Calu3 (cell line): ENCODE measurements at regions not wholly inside any gene's neighbourhood (a gene's known extent, or its start where the extent isn't known, plus 50 kb on each side); places are given as distances from the start of the nearest gene placed in this dataset.

Experiments
- BruUV-seq: library from RNA; stranded (reverse); fragments of 400-500 nt; replicated peaks from 2 replicates; lab custom pipeline; 2021; lab: Mats Ljungman, UMichigan
- CTCF ChIA-PET: fragments of 300-600 bp; sonication (Branson Sonifier 250); formaldehyde crosslinking; loops from one replicate; lab custom pipeline; 2022; ENCODE audit warnings: antibody characterized with exemption; lab: Charles Lee
- DNase-seq: peaks from one replicate; pipeline ENCODE4 v3.0.0; 2022
- H3K27ac Mint-ChIP-seq: one replicate; pipeline ENCODE4 v1.8.0; 2022; ENCODE audit warnings: mixed read lengths; ENCODE audit not compliant: unreplicated experiment
- H3K27me3 Mint-ChIP-seq: one replicate; pipeline ENCODE4 v1.8.0; 2022; ENCODE audit warnings: mixed read lengths; ENCODE audit not compliant: unreplicated experiment
- H3K36me3 Mint-ChIP-seq: one replicate; pipeline ENCODE4 v1.8.0; 2022; ENCODE audit warnings: mild to moderate bottlenecking, moderate library complexity, mixed read lengths; ENCODE audit not compliant: insufficient read depth, unreplicated experiment
- H3K4me1 Mint-ChIP-seq: one replicate; pipeline ENCODE4 v1.8.0; 2022; ENCODE audit warnings: mild to moderate bottlenecking, low read depth, mixed read lengths; ENCODE audit not compliant: unreplicated experiment
- H3K4me3 Mint-ChIP-seq: one replicate; pipeline ENCODE4 v1.8.0; 2022; ENCODE audit warnings: mild to moderate bottlenecking, low read depth, moderate library complexity, mixed read lengths; ENCODE audit not compliant: unreplicated experiment
- H3K9me3 Mint-ChIP-seq: one replicate; pipeline ENCODE4 v1.8.0; 2022; ENCODE audit warnings: low read depth, mixed read lengths; ENCODE audit not compliant: unreplicated experiment
- CTCF ChIP-seq: fragments of 200-600 bp; IDR thresholded peaks from one replicate; pipeline ENCODE4 v1.8.0; 2022; ENCODE audit warnings: antibody characterized with exemption; ENCODE audit not compliant: unreplicated experiment
- intact Hi-C: fragments of 100-400 bp; cut with micrococcal nuclease; formaldehyde crosslinking; loops from one replicate; pipeline ENCODE4 v1.10.0; 2022; ENCODE audit not compliant: unreplicated experiment

GRCh38 chr1:234675572-234675971, 65.6 kb upstream of the IRF2BP2 start:
- no peak for TF ChIP-seq CTCF
- H3K4me1 Mint-ChIP-seq, result peaks cover 21% of the 10 kb centered on the region
- no peak overlapping the region for H3K27ac Mint-ChIP-seq
- intact Hi-C loops, result no loop called here
- no peaks in the 10 kb centered on the region for H3K27me3 Mint-ChIP-seq
- H3K36me3 Mint-ChIP-seq, result no peaks in the 10 kb centered on the region
- peak overlapping the region; percentile 59 for H3K4me3 Mint-ChIP-seq
- no peaks in the 10 kb centered on the region for H3K9me3 Mint-ChIP-seq
- CTCF ChIA-PET, result no interaction called here
- DNase-seq, result no peak
- BruUV-seq, result no TSS peak

- intact Hi-C loops, result no loop called here
- TF ChIP-seq CTCF, result no peak
- no peaks in the 10 kb centered on the region for H3K36me3 Mint-ChIP-seq
- CTCF ChIA-PET, result no interaction called here
- no peak for DNase-seq
- no peak overlapping the region for H3K27ac Mint-ChIP-seq
- H3K4me3 Mint-ChIP-seq, result no peak overlapping the region
- peaks cover 27% of the 10 kb centered on the region for H3K4me1 Mint-ChIP-seq
- no TSS peak for BruUV-seq
- no peaks in the 10 kb centered on the region for H3K27me3 Mint-ChIP-seq
- H3K9me3 Mint-ChIP-seq, result no peaks in the 10 kb centered on the region
These were observed 65.0 kb upstream of the IRF2BP2 start for GRCh38 chr1:234675006-234675405.

- no peak overlapping the region for H3K4me3 Mint-ChIP-seq
- no peak overlapping the region for H3K27ac Mint-ChIP-seq
- BruUV-seq, result no TSS peak
- no peaks in the 10 kb centered on the region for H3K36me3 Mint-ChIP-seq
- no peak for DNase-seq
- H3K27me3 Mint-ChIP-seq, result no peaks in the 10 kb centered on the region
- TF ChIP-seq CTCF, result no peak
- CTCF ChIA-PET, result no interaction called here
- H3K9me3 Mint-ChIP-seq, result no peaks in the 10 kb centered on the region
- intact Hi-C loops, result no loop called here
- peaks cover 30% of the 10 kb centered on the region for H3K4me1 Mint-ChIP-seq
These were observed 64.3 kb upstream of the IRF2BP2 start for GRCh38 chr1:234674218-234674815.

- H3K27me3 Mint-ChIP-seq, result no peaks in the 10 kb centered on the region
- H3K27ac Mint-ChIP-seq, result no peak overlapping the region
- intact Hi-C loops, result no loop called here
- no peak overlapping the region for H3K4me3 Mint-ChIP-seq
- CTCF ChIA-PET, result interaction anchor here (1.5 kb wide), 1 partner anchor 15 kb away, joined by 6 read pairs; no protein-coding TSS in a partner anchor
- DNase-seq, result no peak
- H3K9me3 Mint-ChIP-seq, result no peaks in the 10 kb centered on the region
- H3K4me1 Mint-ChIP-seq, result peaks cover 30% of the 10 kb centered on the region
- no peaks in the 10 kb centered on the region for H3K36me3 Mint-ChIP-seq
- TF ChIP-seq CTCF, result no peak
- BruUV-seq, result no TSS peak
These were observed 62.6 kb upstream of the IRF2BP2 start for GRCh38 chr1:234672349-234673135.
